NT2/D1 (cell line): ENCODE measurements at regions not wholly inside any gene's neighbourhood (a gene's known extent, or its start where the extent isn't known, plus 50 kb on each side); places are given as distances from the start of the nearest gene placed in this dataset.

Experiments
- SUZ12 ChIP-seq: IDR thresholded peaks from 2 replicates; pipeline ENCODE4 v1.6.1; 2011; ENCODE audit not compliant: insufficient read length, insufficient read depth; ENCODE audit errors: extremely low read depth
- YY1 ChIP-seq: IDR thresholded peaks from 2 replicates; pipeline ENCODE4 v1.6.1; 2011; ENCODE audit not compliant: insufficient read length, insufficient read depth

DNA sequence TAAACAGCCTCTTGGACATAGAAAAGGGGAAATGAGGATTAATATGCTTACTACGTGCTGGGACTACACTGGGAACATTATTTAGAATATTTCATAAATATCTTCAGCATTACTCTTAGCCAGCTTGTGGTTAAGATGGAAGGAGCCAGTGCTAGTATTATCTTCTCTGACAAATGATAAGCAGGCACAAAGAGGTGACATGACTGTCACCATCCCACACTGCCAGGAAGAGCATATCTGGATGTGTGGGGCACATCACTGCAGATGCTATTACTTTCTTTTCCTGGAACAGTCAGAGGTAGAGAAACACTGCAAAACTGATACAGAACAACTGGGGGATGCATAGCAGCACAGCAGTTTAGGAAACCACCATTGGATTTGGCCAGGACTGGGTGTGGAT, 281.0 kb upstream of the TNC start:
- TF ChIP-seq SUZ12 (no peak), YY1 (no peak)
